ENCODE measurements at regions not wholly inside any gene's neighbourhood (a gene's known extent, or its start where the extent isn't known, plus 50 kb on each side); places are given as distances from the start of the nearest gene placed in this dataset.

DNA sequence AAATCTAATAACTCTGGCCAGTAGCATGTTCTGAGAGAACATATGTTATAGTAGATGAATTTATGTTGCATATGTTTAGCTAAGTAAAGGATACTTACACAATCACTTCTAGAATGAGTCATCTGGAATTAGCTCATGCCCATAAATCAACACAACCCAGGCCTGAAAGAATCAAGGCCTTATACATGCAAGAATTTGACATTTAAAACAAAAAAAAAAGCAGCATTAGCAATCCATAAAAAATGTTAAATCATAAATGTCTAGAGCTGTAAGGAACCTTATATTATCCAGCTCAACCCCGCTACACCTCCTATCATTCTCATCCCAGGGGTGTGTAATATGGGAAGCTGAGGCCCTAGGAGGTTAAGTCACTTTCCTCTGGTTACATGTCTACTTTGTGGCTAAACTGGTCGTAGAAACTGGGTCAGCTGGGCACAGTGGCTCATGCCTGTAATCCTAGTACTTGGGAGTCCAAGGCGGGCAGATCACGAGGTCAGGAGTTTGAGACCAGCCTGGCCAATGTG lies 105.2 kb upstream of the CARMIL1 start:
- TF ChIP-seq, protein P1, sequence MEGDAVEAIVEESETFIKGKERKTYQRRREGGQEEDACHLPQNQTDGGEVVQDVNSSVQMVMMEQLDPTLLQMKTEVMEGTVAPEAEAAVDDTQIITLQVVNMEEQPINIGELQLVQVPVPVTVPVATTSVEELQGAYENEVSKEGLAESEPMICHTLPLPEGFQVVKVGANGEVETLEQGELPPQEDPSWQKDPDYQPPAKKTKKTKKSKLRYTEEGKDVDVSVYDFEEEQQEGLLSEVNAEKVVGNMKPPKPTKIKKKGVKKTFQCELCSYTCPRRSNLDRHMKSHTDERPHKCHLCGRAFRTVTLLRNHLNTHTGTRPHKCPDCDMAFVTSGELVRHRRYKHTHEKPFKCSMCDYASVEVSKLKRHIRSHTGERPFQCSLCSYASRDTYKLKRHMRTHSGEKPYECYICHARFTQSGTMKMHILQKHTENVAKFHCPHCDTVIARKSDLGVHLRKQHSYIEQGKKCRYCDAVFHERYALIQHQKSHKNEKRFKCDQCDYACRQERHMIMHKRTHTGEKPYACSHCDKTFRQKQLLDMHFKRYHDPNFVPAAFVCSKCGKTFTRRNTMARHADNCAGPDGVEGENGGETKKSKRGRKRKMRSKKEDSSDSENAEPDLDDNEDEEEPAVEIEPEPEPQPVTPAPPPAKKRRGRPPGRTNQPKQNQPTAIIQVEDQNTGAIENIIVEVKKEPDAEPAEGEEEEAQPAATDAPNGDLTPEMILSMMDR (IDR thresholded peaks at IDR 0.05): no peak
- no peak for TF ChIP-seq ZFX (IDR thresholded peaks at IDR 0.05; ENCODE audit: borderline replicate concordance)
